HCT116 (cell line): ENCODE measurements at regions not wholly inside any gene's neighbourhood (a gene's known extent, or its start where the extent isn't known, plus 50 kb on each side); places are given as distances from the start of the nearest gene placed in this dataset.

Source experiments
- ATAC-seq: fragments of 200-7000 bp; cut with Tn5 transposase; 2 replicates; pipeline ENCODE4 v1.9.1; 2020; ENCODE audit warnings: mild to moderate bottlenecking, moderate library complexity
- BruUV-seq: library from RNA; stranded (reverse); fragments of 400-500 nt; replicated peaks from 2 replicates; lab custom pipeline; 2021; lab: Mats Ljungman, UMichigan
- CTCF ChIA-PET: fragments of 300-600 bp; sonication (Branson Sonifier 250); formaldehyde crosslinking; loops from one replicate; lab custom pipeline; 2021; ENCODE audit warnings: antibody characterized with exemption; lab: Charles Lee
- POLR2A ChIA-PET: fragments of 300-600, 350-600 bp; sonication (Branson Sonifier 250); formaldehyde crosslinking; loops from one replicate; lab custom pipeline; 2021; ENCODE audit warnings: antibody characterized with exemption; lab: Charles Lee
- RAD21 ChIA-PET, 2 experiments: fragments of 300-600 bp; sonication (Branson Sonifier 250); formaldehyde crosslinking; loops; one replicate each; lab custom pipeline; 2023; ENCODE audit warnings: low total read pairs in 2 of 2; ENCODE audit not compliant: uncharacterized antibody in 2 of 2, unreplicated experiment in 2 of 2, low non-redundant PET in 1 of 2; lab: Charles Lee
- DNase-seq: peaks from one replicate; pipeline ENCODE4 v3.0.0-alpha.2; 2010; ENCODE audit warnings: low read depth, low spot score
- H2AFZ ChIP-seq: fragments of 200-600 bp; shearing (Covaris generic), sonication (generic); 2 replicates; pipeline ENCODE4 v1.6.1; 2017; ENCODE audit warnings: low read depth, mixed run types, mixed read lengths, antibody characterized with exemption, low read length; ENCODE audit not compliant: poor library complexity, severe bottlenecking
- H3K27ac ChIP-seq: 2 replicates; pipeline ENCODE4 v1.5.1; 2012; ENCODE audit warnings: low read depth, low read length
- H3K27me3 ChIP-seq: fragments of 200-600 bp; sonication (generic); 2 replicates; pipeline ENCODE4 v1.6.1; 2016; ENCODE audit warnings: mixed run types, low read length, mixed read lengths; ENCODE audit not compliant: insufficient read depth
- H3K36me3 ChIP-seq, 2 experiments: fragments of 200-500 bp in 1 of 2; fragments of 200-600 bp in 1 of 2; sonication (Bioruptor generic) in 1 of 2; sonication (generic) in 1 of 2; 2 replicates each; pipeline versions ENCODE4 v1.5.1 to v1.6.1; 2014 to 2016; ENCODE audit warnings: low read length in 2 of 2, inconsistent platforms in 1 of 2, mixed read lengths in 1 of 2, mixed run types in 1 of 2; ENCODE audit not compliant: insufficient read depth in 2 of 2, control insufficient read depth in 1 of 2
- H3K4me1 ChIP-seq, 2 experiments: fragments of 200-600 bp in 1 of 2; sonication (generic) in 1 of 2; 2 replicates each; pipeline versions ENCODE4 v1.5.1 to v1.6.1; 2012 to 2017; ENCODE audit warnings: low read length in 2 of 2, inconsistent platforms in 1 of 2, mild to moderate bottlenecking in 1 of 2, mixed read lengths in 1 of 2, mixed run types in 1 of 2, moderate library complexity in 1 of 2; ENCODE audit not compliant: insufficient read depth in 2 of 2, control insufficient read depth in 1 of 2
- H3K4me2 ChIP-seq: fragments of 200-600 bp; sonication (generic); 2 replicates; pipeline ENCODE4 v1.6.1; 2017; ENCODE audit warnings: mixed run types, low read length, mixed read lengths
- H3K4me3 ChIP-seq, 2 experiments: fragments of 200-600 bp in 1 of 2; sonication (generic) in 1 of 2; replicated peaks in 1 of 2; 2 replicates each; pipeline ENCODE4 v1.5.1; 2011 to 2016; ENCODE audit warnings: low read length in 2 of 2, control low read depth in 1 of 2, low read depth in 1 of 2, mild to moderate bottlenecking in 1 of 2, mixed read lengths in 1 of 2, mixed run types in 1 of 2
- H3K79me2 ChIP-seq: fragments of 200-600 bp; sonication (generic); 2 replicates; pipeline ENCODE4 v1.6.1; 2017; ENCODE audit warnings: mild to moderate bottlenecking, mixed run types, low read length, moderate library complexity, mixed read lengths; ENCODE audit not compliant: insufficient read depth
- H3K9ac ChIP-seq: fragments of 200-600 bp; sonication (generic); 2 replicates; pipeline ENCODE4 v1.6.1; 2016; ENCODE audit warnings: low read length, mixed read lengths
- H3K9me2 ChIP-seq: fragments of 200-600 bp; sonication (generic), shearing (Covaris generic); 2 replicates; pipeline ENCODE4 v1.6.1; 2017; ENCODE audit warnings: mixed run types, mild to moderate bottlenecking, moderate library complexity; ENCODE audit not compliant: insufficient read depth
- H3K9me3 ChIP-seq, 2 experiments: fragments of 200-500 bp in 1 of 2; fragments of 200-600 bp in 1 of 2; sonication (Bioruptor generic) in 1 of 2; sonication (generic) in 1 of 2; 2 replicates each; pipeline ENCODE4 v1.6.1; 2014 to 2017; ENCODE audit warnings: low read length in 2 of 2, mixed read lengths in 2 of 2, inconsistent platforms in 1 of 2, low read depth in 1 of 2, mild to moderate bottlenecking in 1 of 2, mixed run types in 1 of 2, moderate library complexity in 1 of 2; ENCODE audit not compliant: control insufficient read depth in 1 of 2, insufficient read depth in 1 of 2
- H4K20me1 ChIP-seq: fragments of 200-600 bp; sonication (generic), shearing (Covaris generic); 2 replicates; pipeline ENCODE4 v1.6.1; 2017; ENCODE audit warnings: mixed run types, mild to moderate bottlenecking, moderate library complexity; ENCODE audit not compliant: insufficient read depth
- CTCF ChIP-seq, 3 experiments: fragments of 200-600 bp in 1 of 3; sonication (generic) in 1 of 3; IDR thresholded peaks in 2 of 3; conservative IDR thresholded peaks in 1 of 3; 2 replicates each; pipeline ENCODE4 v1.5.1; 2012 to 2017; ENCODE audit warnings: low read depth in 2 of 3, low read length in 2 of 3, antibody characterized with exemption in 1 of 3, borderline replicate concordance in 1 of 3, control low read depth in 1 of 3, mild to moderate bottlenecking in 1 of 3, mixed read lengths in 1 of 3, mixed run types in 1 of 3, moderate library complexity in 1 of 3; ENCODE audit not compliant: insufficient read depth in 1 of 3
- ELF1 ChIP-seq: IDR thresholded peaks from 2 replicates; pipeline ENCODE4 v1.6.1; 2012; ENCODE audit warnings: low read depth, borderline replicate concordance
- FOSL1 ChIP-seq: IDR thresholded peaks from 2 replicates; pipeline ENCODE4 v1.6.1; 2012; ENCODE audit warnings: low read depth
- JUND ChIP-seq: IDR thresholded peaks from 2 replicates; pipeline ENCODE4 v1.6.1; 2012
- MAX ChIP-seq: IDR thresholded peaks from 2 replicates; pipeline ENCODE4 v1.6.1; 2012
- POLR2AphosphoS5 ChIP-seq: IDR thresholded peaks from 2 replicates; pipeline ENCODE4 v1.6.1; 2011; ENCODE audit warnings: mild to moderate bottlenecking, low read depth, low read length, moderate library complexity
- RAD21 ChIP-seq: IDR thresholded peaks from 2 replicates; pipeline ENCODE4 v1.6.1; 2012; ENCODE audit warnings: low read depth, mild to moderate bottlenecking
- REST ChIP-seq: IDR thresholded peaks from 2 replicates; pipeline ENCODE4 v1.6.1; 2012; ENCODE audit warnings: low read depth
- SP1 ChIP-seq: IDR thresholded peaks from 2 replicates; pipeline ENCODE4 v1.6.1; 2012; ENCODE audit warnings: low read depth
- TCF7L2 ChIP-seq: IDR thresholded peaks from 2 replicates; pipeline ENCODE4 v1.7.0; 2011; ENCODE audit warnings: borderline replicate concordance, inconsistent platforms; ENCODE audit not compliant: insufficient read depth, insufficient read length; ENCODE audit errors: extremely low read depth
- ZBTB33 ChIP-seq: IDR thresholded peaks from 2 replicates; pipeline ENCODE4 v1.6.1; 2011; ENCODE audit warnings: mild to moderate bottlenecking, low read length, moderate library complexity; ENCODE audit not compliant: insufficient replicate concordance; ENCODE audit errors: extremely low read depth
- ZFX ChIP-seq: fragments of 450-650 bp; IDR thresholded peaks from 2 replicates; pipeline ENCODE4 v1.6.1; 2017
- intact Hi-C: fragments of 100-400 bp; cut with micrococcal nuclease; formaldehyde crosslinking; loops from 2 replicates; pipeline ENCODE4 v1.10.0; 2022

- Histone ChIP-seq H3K4me3 (no peak overlapping the region), H2AFZ (no peak overlapping the region), H4K20me1 (no peaks in the 10 kb centered on the region), H3K9me2 (no peaks in the 10 kb centered on the region), H3K4me1 (no peaks in the 10 kb centered on the region), H3K9ac (no peak overlapping the region), H3K9me3 (no peaks in the 10 kb centered on the region), H3K27me3 (no peaks in the 10 kb centered on the region), H3K36me3 (no peaks in the 10 kb centered on the region), H3K79me2 (no peaks in the 10 kb centered on the region), H3K4me2 (no peak overlapping the region), H3K27ac (no peak overlapping the region)
- no peak for TF ChIP-seq SP1
- TF ChIP-seq FOSL1 = no peak
- no peak for ATAC-seq
- ChIA-PET RAD21 (no interaction called here), POLR2A (no interaction called here), CTCF (no interaction called here)
- intact Hi-C loops = no loop called here
- no TSS peak for BruUV-seq
- DNase-seq = no peak
Measured at GRCh38 chr1:216910081-216910840, 187.0 kb upstream of the ESRRG start.

GRCh38 chr1:216908126-216908525 lies 184.9 kb upstream of the ESRRG start:
- intact Hi-C loops = no loop called here
- Histone ChIP-seq H4K20me1 (no peaks in the 10 kb centered on the region), H3K4me1 (peaks cover 0 to 5% of the 10 kb centered on the region in 2 experiments; a peak in 1 of 4 replicates), H3K4me3 (no peak overlapping the region), H3K9me2 (no peaks in the 10 kb centered on the region), H3K79me2 (no peaks in the 10 kb centered on the region), H2AFZ (no peak overlapping the region), H3K4me2 (no peak overlapping the region), H3K27me3 (no peaks in the 10 kb centered on the region), H3K9ac (no peak overlapping the region), H3K9me3 (no peaks in the 10 kb centered on the region), H3K27ac (no peak overlapping the region), H3K36me3 (no peaks in the 10 kb centered on the region)
- no peak for DNase-seq
- ATAC-seq = no peak
- RAD21 ChIA-PET = no interaction called here
- BruUV-seq = no TSS peak
- POLR2A ChIA-PET = no interaction called here
- CTCF ChIA-PET = no interaction called here
- TF ChIP-seq ELF1 (no peak), POLR2AphosphoS5 (no peak), JUND (no peak), REST (no peak), RAD21 (no peak), ZBTB33 (no peak), MAX (no peak), CTCF (IDR thresholded peaks at IDR 0.05 in 2 of 3, conservative IDR thresholded peaks at IDR 0.05 in 1 of 3; ENCODE audit: borderline replicate concordance in 1 of 3, insufficient read depth in 1 of 3, low read depth in 2 of 3, low read length in 2 of 3) (no peak), TCF7L2 (no peak), ZFX (no peak)
